ENCODE measurements at regions not wholly inside any gene's neighbourhood (a gene's known extent, or its start where the extent isn't known, plus 50 kb on each side); places are given as distances from the start of the nearest gene placed in this dataset.

GRCh38 chr12:85424581-85425348, 144.7 kb downstream of the ALX1 start:
- no peaks in the 10 kb centered on the region for H3K9me3 ChIP-seq (ENCODE audit: control insufficient read depth, insufficient read depth, low read depth, low read length)
- H3K4me1 ChIP-seq (ENCODE audit: control insufficient read depth, insufficient read depth, low read length): no peaks in the 10 kb centered on the region
- H3K27ac ChIP-seq (ENCODE audit: extremely low read depth, low read depth, low read length): no peak overlapping the region
- TF ChIP-seq ZNF677 (tag by site-specific recombination; IDR thresholded peaks at IDR 0.05) (no peak), ZNF16 (tag by site-specific recombination; IDR thresholded peaks at IDR 0.05; ENCODE audit: low read depth) (no peak), CTCF (tag by site-specific recombination; IDR thresholded peaks at IDR 0.05) (peak; percentile 16; the same call in 1 of the 2 replicates), ZFP69B (tag by site-specific recombination; IDR thresholded peaks at IDR 0.05) (no peak), ZNF362 (tag by site-specific recombination; IDR thresholded peaks at IDR 0.05) (no peak), ZNF585B (tag by site-specific recombination; IDR thresholded peaks at IDR 0.05) (no peak), HOXA7 (CRISPR knock-in tag; IDR thresholded peaks at IDR 0.05; ENCODE audit: borderline replicate concordance) (no peak), ZFHX2 (tag by site-specific recombination; conservative IDR thresholded peaks at IDR 0.05) (no peak), ZNF404 (tag by site-specific recombination; IDR thresholded peaks at IDR 0.05) (no peak), KLF8 (tag by site-specific recombination; IDR thresholded peaks at IDR 0.05) (no peak), ZNF473 (tag by site-specific recombination; IDR thresholded peaks at IDR 0.05) (no peak), PRDM6 (tag by site-specific recombination; IDR thresholded peaks at IDR 0.05) (no peak), SP2 (tag by site-specific recombination; IDR thresholded peaks at IDR 0.05) (no peak), ZNF19 (tag by site-specific recombination; IDR thresholded peaks at IDR 0.05; ENCODE audit: low read depth) (no peak), ZNF654 (tag by site-specific recombination; IDR thresholded peaks at IDR 0.05; ENCODE audit: low read depth) (peak; percentile 62)
- TF ChIP-seq, protein P1, sequence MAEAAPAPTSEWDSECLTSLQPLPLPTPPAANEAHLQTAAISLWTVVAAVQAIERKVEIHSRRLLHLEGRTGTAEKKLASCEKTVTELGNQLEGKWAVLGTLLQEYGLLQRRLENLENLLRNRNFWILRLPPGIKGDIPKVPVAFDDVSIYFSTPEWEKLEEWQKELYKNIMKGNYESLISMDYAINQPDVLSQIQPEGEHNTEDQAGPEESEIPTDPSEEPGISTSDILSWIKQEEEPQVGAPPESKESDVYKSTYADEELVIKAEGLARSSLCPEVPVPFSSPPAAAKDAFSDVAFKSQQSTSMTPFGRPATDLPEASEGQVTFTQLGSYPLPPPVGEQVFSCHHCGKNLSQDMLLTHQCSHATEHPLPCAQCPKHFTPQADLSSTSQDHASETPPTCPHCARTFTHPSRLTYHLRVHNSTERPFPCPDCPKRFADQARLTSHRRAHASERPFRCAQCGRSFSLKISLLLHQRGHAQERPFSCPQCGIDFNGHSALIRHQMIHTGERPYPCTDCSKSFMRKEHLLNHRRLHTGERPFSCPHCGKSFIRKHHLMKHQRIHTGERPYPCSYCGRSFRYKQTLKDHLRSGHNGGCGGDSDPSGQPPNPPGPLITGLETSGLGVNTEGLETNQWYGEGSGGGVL (tag by site-specific recombination; IDR thresholded peaks at IDR 0.05): no peak
- CTCF ChIA-PET: interaction anchor here (0.6 to 1.8 kb wide), 24 partner anchors 8 to 1151 kb away, joined by 3 to 12 read pairs (median 4); no protein-coding TSS in a partner anchor
- POLR2A ChIA-PET: no interaction called here
- no peak overlapping the region for H3K4me3 ChIP-seq (ENCODE audit: low read depth, low read length)
- no peaks in the 10 kb centered on the region for H3K36me3 ChIP-seq (ENCODE audit: control insufficient read depth in 2 of 2, insufficient read depth in 1 of 2, low read length in 2 of 2)

DNA sequence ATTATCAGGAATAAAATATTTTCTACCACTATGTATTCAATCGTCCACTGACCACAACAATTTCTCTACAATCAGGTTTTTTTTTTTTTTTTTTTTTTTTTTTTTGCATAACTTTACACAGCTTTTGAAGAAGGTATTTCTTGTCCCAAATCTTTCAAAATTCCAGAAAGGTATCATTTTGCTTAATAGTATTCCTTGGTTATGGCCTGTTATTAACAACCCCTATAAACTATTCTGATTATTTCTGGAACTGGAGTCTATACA, 145.3 kb downstream of the ALX1 start:
- H3K27ac ChIP-seq (ENCODE audit: extremely low read depth, low read depth, low read length): no peak overlapping the region
- H3K4me1 ChIP-seq (ENCODE audit: control insufficient read depth, insufficient read depth, low read length): no peaks in the 10 kb centered on the region
- H3K4me3 ChIP-seq (ENCODE audit: low read depth, low read length): no peak overlapping the region
- POLR2A ChIA-PET: no interaction called here
- TF ChIP-seq ZNF221 (tag by site-specific recombination; IDR thresholded peaks at IDR 0.05; ENCODE audit: borderline replicate concordance) (no peak), ZNF362 (tag by site-specific recombination; IDR thresholded peaks at IDR 0.05) (peak; percentile 86)
- no peaks in the 10 kb centered on the region for H3K36me3 ChIP-seq (ENCODE audit: control insufficient read depth in 2 of 2, insufficient read depth in 1 of 2, low read length in 2 of 2)
- no peaks in the 10 kb centered on the region for H3K9me3 ChIP-seq (ENCODE audit: control insufficient read depth, insufficient read depth, low read depth, low read length)
- CTCF ChIA-PET: interaction anchor here (0.6 to 1.8 kb wide), 19 partner anchors 8 to 526 kb away, joined by 3 to 12 read pairs (median 4); no protein-coding TSS in a partner anchor

All from HEK293 (cell line).